Activated CD8-positive, alpha-beta memory T cell treated with anti-CD3 and anti-CD28 coated beads, Interleukin-2, amount 50 U/mL, for 24 hours (primary cell): ENCODE measurements at regions not wholly inside any gene's neighbourhood (a gene's known extent, or its start where the extent isn't known, plus 50 kb on each side); places are given as distances from the start of the nearest gene placed in this dataset.

ENCODE experiments used
- DNase-seq: peaks from one replicate; pipeline ENCODE4 v3.0.0-alpha.2; 2020; ENCODE audit errors: extremely low read depth

DNA sequence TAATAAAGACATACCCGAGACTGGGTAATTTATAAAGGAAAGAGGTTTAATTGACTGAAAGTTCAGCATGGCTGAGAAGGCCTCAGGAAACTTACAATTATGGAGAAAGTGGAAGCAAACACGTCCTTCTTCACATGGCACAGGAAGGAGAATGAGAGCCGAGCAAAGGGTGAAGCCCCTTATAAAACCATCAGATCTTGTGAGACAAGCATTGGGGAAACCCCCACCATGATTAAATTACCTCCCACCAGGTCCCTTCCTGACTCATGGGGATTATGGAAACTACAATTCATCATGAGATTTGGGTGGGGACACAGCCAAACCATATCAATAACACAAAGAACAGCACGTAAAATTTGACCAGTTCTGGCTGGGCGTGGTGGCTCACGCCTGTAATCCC, 85.6 kb upstream of the ATF7IP start:
- no peak for DNase-seq

DNA sequence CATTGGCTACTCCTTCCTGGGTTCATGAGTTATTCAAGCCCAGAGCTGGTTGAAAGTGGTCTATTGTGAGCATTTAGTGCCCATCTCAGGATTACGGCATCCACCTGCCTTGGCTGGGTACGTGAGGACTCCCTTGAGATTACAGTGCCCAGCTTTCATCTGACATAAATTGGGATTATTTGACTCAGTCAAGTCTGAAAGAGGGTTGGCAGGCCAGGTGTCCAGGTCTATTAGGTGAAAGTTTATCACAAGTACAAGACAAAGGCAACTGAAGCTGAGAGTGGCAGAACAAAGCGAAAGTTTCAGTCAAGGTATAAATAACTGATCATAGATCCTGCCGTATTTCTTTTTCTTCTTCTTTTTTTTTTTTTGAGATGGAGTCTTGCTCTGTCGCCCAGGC, 84.6 kb upstream of the ATF7IP start:
- DNase-seq = no peak

DNA sequence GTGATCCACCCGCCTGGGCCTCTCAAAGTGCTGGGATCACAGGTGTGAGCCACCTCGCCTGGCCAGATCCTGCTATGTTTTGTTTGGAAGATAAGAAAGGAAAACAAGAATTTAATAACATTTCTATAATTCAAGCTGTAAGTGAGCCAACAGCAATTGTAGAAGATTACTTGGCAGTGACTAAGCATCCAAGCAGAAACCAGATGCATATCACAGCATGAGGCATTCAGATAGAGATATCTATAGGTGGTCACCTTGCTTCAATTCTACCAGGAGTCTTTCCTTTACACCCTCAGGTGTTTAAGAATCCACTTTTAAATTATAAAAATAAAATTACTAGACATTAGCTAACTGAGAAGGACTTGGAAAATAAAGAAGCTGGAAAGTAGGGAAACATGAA, 83.9 kb upstream of the ATF7IP start:
- DNase-seq = no peak

DNA sequence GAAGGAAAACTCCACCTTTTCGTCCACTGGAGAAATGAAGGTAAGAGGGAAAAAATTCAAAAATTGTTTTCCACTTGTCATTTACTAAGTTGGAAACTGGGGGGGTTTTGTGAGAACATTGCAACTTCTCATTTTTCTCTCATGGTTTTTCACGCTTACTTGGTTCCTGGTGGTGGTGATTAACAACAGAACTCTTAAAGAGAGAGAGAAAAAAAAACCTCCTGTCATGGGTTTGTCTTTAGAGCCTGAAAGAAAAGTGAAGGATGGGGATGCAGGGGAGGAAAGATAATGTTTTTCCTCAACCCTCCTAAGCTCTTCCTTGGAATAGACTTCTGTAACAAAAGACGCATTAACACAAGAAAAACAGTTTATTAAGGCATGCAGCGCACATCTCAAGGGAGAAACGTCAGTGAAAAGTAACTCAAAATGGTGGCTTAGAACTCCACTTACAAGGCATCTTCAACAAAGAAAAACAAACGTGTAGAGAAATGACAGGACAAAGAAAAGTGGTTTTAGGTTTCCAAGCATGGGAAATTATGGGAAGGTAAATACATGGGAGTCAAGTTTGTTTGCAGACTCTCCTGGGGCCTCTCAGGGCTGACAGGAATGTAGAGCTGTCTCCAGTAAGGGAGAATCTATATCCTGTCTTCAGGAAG, 81.9 kb upstream of the ATF7IP start:
- no peak for DNase-seq

DNA sequence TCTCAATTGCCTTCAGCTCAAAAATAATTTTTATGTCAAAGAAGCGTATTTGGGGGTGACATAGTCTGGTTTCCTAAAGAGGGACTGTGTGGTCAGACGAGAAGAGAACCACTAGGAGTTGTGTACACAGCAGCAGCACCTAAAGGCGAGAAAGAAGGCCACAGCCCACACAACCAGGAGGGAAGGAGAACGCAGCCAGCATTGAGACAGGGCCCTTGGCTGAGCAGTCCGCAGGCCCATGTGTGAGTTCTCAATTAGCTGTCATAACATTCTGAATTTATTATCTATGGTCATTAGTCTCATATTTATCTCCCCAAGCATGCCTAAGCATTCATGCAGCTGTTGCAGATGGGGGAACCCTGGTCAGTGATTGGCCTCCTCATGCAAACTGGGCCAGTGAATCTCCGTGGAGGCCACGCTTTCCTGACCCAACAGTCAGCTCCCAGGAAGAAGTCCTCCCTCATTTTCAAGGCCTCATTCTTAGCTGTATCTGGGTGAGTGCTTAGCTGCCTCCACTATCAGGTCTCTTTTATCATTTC, 81.2 kb upstream of the ATF7IP start:
- DNase-seq = no peak

DNA sequence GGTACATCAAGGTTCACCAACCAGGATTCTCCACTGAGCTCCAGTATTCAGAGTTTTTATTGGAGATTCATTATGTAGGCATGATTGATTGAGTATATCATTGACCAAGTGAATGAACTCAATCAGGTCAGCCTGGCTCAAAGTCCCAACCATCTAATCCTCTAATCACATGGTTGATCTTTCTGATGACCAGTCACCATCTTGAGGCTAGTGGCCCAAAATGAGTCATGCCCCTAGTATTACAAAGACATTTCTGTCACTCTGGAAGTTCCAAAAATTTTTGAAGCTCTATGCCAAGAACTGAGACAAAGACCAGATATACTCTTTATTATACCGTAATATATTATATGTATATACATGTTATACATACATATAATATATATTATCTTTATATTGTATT, 75.9 kb upstream of the ATF7IP start:
- DNase-seq = no peak

DNA sequence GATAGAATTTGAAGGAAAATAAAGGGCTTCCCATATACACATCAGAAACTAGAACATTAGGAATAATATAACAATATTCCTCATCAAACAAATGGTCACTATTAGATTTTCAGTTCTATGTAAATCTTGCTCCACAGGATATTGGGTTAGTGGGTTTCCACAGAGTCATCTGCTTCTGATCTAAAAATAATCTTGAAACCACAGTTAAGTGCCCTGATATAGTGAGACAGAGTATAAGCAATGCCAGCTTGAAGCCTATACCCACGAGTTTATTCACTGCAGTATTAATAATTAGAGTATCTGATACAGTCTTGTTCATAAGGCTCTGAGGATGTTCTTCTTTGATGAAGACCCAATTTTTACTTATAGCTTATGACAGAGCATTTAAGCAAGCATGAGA, 74.5 kb upstream of the ATF7IP start:
- no peak for DNase-seq

DNA sequence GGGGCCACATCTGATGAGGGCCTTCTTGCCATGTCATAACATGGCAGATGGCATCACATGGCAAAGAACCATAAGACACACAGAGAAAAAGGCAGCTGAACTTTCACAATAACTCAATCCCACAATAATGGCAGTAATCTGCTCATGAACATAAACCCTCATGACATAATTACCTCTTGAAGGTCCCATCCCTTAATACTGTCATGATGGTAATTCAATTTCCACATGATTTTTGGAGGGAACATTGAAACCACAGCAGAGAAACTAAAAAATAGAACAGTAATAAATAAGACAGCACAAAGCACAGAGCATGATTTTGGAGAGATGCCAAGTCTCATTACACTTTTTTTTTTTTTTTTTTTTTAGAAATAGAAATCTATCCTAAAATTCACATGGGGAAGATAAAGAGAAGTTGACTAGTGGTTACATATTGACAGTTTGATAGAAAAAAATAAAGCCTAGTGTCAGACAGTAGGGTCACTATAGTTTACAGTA, 61.8 kb upstream of the ATF7IP start:
- DNase-seq = no peak

DNA sequence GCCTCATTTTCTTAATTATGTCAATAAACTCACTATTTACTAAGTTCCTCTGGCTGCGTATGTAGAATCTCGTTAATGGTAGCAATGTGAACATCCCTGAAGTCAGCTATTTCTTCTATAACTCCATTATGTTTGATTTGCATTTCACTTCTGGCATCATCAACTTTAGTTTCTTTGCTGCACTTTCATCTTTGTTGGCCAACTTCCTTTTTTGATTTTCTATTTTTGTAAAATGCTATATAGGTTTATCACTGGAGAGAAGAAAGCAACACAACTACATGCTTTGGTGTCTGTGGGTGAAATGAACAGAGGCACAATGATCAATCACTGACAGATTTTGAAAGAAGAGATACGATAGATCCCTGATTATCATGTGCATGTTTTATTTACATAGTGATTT, 58.5 kb upstream of the ATF7IP start:
- DNase-seq = no peak

DNA sequence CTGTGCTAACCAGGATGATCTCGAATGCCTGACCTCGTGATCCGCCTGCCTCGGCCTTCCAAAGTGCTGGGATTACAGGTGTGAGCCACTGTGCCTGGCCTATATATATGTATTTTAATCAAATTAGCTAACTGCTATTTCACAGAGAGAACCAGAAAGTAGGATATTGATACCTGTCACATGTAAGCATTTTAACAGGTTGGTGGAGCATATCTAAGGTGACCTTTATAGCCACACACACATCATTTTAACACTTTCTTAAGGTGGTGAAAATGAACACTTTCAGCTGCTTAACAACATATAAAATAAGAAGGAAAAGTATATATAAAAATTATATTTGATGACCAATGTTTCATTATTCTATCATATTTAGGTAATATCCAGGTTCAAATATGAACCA, 57.0 kb upstream of the ATF7IP start:
- no peak for DNase-seq

DNA sequence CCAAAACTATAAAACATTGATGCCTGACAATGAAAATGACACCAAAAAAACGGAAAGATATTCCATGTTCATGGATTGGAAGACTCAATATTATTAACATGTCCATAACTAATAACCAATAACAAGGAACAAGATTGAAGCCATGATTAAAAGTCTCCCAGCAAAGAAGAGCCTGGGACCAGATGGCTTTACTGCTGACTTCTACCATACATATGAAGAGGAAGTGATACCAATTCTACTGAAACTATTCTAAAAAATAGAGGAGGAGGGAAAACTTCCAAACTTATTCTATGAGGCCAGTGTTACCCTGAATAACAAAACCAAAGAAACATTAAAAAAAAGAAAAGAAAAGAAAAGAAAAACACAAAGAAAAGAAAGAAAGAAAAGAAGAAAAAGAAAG, 54.6 kb upstream of the ATF7IP start:
- no peak for DNase-seq

DNA sequence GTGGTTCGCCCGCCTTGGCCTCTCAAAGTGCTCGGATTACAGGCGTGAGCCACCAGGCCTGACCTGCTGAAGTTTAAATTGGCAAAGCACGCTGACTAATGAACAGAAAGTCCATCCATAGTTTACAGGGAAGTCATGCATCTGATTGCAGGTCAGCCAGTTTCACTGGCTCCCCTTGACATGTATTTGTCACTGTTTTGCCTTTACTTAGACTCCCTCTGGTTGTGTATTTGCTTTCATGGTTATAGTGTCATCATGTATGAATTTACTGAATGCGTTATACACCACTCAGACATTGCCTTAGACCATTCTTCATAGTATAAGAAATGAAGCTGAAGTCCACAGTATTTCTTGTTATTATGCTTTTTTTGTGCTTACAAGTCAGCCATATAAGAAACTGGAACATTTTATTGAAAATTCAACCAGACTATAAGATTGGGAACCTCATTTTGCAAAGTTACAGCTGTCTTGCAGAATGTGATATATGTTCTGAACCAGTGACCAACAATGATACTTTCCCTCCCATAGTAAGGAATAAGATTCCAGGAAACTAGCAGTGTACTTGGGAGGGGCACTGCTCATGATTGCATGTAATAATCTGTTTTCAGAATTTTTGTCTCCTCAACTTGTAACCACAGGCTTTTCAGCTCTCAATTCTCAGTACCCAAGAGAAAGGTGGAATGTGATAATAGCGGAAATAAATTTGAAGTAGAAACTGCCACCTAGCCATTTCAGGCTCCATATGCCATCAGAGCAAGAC, 51.9 kb upstream of the ATF7IP start:
- DNase-seq = no peak

DNA sequence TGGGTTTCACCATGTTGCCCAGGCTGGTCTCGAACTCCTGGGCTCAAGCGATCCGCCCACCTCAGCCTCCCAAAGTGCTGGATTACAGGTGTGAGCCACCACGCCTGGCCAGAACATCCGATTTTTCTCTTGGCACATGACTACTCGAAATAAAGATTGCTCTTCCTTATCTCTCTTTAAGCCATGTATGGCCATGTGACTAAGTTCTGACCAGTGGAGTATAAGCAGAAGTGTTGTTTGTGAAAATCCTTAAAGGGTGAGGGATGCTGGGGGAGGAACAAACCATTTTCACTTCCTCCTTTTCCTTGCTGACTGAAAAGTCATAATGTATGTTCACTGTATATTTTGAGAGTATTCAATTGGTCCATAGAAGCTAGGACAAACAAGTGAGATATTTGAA, 50.7 kb upstream of the ATF7IP start:
- no peak for DNase-seq

DNA sequence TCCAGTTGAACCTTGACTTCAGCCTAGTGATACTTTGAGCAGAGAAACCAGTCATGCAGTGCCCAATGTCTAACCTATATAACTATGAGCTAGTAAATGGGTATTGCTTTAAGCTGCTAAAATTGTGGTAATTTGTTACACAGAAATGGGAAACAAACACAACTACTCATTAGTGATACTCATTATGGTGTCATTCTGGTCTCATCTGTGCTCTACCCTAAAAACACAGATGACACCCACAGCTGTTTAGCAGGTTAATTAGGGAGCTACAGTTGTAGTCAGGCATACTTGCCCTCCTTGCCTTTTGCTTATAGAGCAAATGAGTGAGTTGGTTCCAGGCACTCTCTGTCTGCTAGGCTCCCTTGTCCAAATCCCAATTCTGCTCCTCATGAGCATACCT, 50.0 kb upstream of the ATF7IP start:
- no peak for DNase-seq
